Panc1 (cell line): ENCODE measurements at regions not wholly inside any gene's neighbourhood (a gene's known extent, or its start where the extent isn't known, plus 50 kb on each side); places are given as distances from the start of the nearest gene placed in this dataset.

Source experiments
- ATAC-seq: fragments of 200-7000 bp; cut with Tn5 transposase; 2 replicates; pipeline ENCODE4 v1.9.1; 2020; ENCODE audit warnings: mild to moderate bottlenecking, moderate library complexity
- BruUV-seq: library from RNA; stranded (reverse); fragments of 400-500 nt; replicated peaks from 2 replicates; lab custom pipeline; 2021; lab: Mats Ljungman, UMichigan
- CTCF ChIA-PET: fragments of 300-600 bp; sonication (Branson Sonifier 250); formaldehyde crosslinking; loops from one replicate; lab custom pipeline; 2022; ENCODE audit warnings: antibody characterized with exemption; lab: Charles Lee
- POLR2A ChIA-PET: fragments of 300-600 bp; sonication (Branson Sonifier 250); formaldehyde crosslinking; loops from one replicate; lab custom pipeline; 2022; ENCODE audit warnings: antibody characterized with exemption; lab: Charles Lee
- DNase-seq: peaks from one replicate; pipeline ENCODE4 v3.0.0-alpha.2; 2010; ENCODE audit warnings: low read depth, low spot score
- H3K27ac ChIP-seq: 2 replicates; pipeline ENCODE4 v1.5.1; 2011; ENCODE audit warnings: mild to moderate bottlenecking, low read length, inconsistent platforms
- H3K27me3 ChIP-seq: fragments of 200-500 bp; sonication (Bioruptor generic); 2 replicates; pipeline ENCODE4 v1.6.0; 2014; ENCODE audit warnings: low read length, inconsistent platforms; ENCODE audit not compliant: control insufficient read depth, insufficient read depth
- H3K36me3 ChIP-seq: fragments of 200-500 bp; sonication (Bioruptor generic); 2 replicates; pipeline ENCODE4 v1.5.1; 2014; ENCODE audit warnings: inconsistent platforms, mild to moderate bottlenecking, low read length, moderate library complexity; ENCODE audit not compliant: control insufficient read depth, insufficient read depth
- H3K4me1 ChIP-seq: 2 replicates; pipeline ENCODE4 v1.5.1; 2011; ENCODE audit warnings: inconsistent platforms, mild to moderate bottlenecking, low read length, moderate library complexity; ENCODE audit not compliant: control insufficient read depth, insufficient read depth
- H3K4me3 ChIP-seq, 2 experiments: 2 replicates each; pipeline ENCODE4 v1.5.1; 2011 to 2012; ENCODE audit warnings: low read depth in 2 of 2, low read length in 2 of 2, mild to moderate bottlenecking in 2 of 2, inconsistent platforms in 1 of 2, moderate library complexity in 1 of 2
- H3K9me3 ChIP-seq: fragments of 200-500 bp; sonication (Bioruptor generic); 2 replicates; pipeline ENCODE4 v1.5.1; 2014; ENCODE audit warnings: low read depth, mild to moderate bottlenecking, inconsistent platforms, low read length, moderate library complexity; ENCODE audit not compliant: control insufficient read depth, insufficient read depth
- POLR2AphosphoS5 ChIP-seq: IDR thresholded peaks from 2 replicates; pipeline ENCODE4 v1.6.1; 2012; ENCODE audit warnings: mild to moderate bottlenecking, low read depth, low read length, moderate library complexity
- SIN3A ChIP-seq: IDR thresholded peaks from 2 replicates; pipeline ENCODE4 v1.6.1; 2012; ENCODE audit warnings: low read depth, mild to moderate bottlenecking, low read length, moderate library complexity, borderline replicate concordance; ENCODE audit not compliant: insufficient read depth
- TCF7L2 ChIP-seq: IDR thresholded peaks from 2 replicates; pipeline ENCODE4 v1.6.1; 2011; ENCODE audit warnings: mild to moderate bottlenecking, low read depth, low read length, inconsistent platforms
- in situ Hi-C: cut with HindIII; loops from 2 replicates; pipeline ENCODE4 v1.10.0; 2016; ENCODE audit warnings: low sequenced_read_pairs, low pct_unique_long_range_greater_than_20kb
- intact Hi-C: fragments of 100-400 bp; cut with micrococcal nuclease; formaldehyde crosslinking; loops from one replicate; pipeline ENCODE4 v1.10.0; 2022; ENCODE audit not compliant: unreplicated experiment
- TF ChIP-seq, protein P1 (sequence below), 2 experiments: IDR thresholded peaks; 2 replicates each; pipeline ENCODE4 v1.6.1; 2011 to 2012; ENCODE audit warnings: low read depth in 2 of 2, control low read depth in 1 of 2, low read length in 1 of 2, mild to moderate bottlenecking in 1 of 2, moderate library complexity in 1 of 2; ENCODE audit not compliant: insufficient read depth in 1 of 2
- TF ChIP-seq, protein P2 (sequence below): fragments of 450-650 bp; IDR thresholded peaks from 2 replicates; pipeline ENCODE4 v1.5.1; 2017; ENCODE audit warnings: mild to moderate bottlenecking

DNA sequence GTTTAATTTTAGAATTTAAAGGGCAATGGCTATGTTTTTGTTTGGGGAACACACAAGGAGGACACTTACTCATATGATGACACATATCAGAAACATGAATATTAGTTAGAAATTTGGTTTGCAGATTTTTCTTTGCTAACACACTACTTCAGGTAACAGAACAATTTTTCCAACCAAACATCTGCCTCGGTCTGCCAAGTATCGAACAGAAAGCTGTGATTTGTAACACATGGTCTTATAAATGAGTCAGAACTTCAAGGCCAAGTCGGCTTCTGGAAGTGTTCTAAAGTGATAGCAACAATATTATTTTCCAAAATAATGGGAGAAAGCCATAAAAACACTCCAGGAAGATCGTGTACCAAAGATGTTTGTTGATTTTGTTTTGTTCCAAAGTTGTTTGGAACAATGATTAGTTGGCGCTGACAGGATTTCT is 75.9 kb upstream of the PMFBP1 start:
- no peaks in the 10 kb centered on the region for H3K36me3 ChIP-seq
- DNase-seq (no peak), ATAC-seq (no peak)
- in situ Hi-C loops, result no loop called here
- ChIA-PET CTCF (no interaction called here), POLR2A (no interaction called here)
- no peak overlapping the region for H3K4me3 ChIP-seq
- H3K9me3 ChIP-seq, result no peaks in the 10 kb centered on the region
- no peaks in the 10 kb centered on the region for H3K27me3 ChIP-seq
- no peaks in the 10 kb centered on the region for H3K4me1 ChIP-seq
- no TSS peak for BruUV-seq
- intact Hi-C loops, result no loop called here
- no peak overlapping the region for H3K27ac ChIP-seq
- TF ChIP-seq POLR2AphosphoS5, result no peak
- TF ChIP-seq, protein P1, sequence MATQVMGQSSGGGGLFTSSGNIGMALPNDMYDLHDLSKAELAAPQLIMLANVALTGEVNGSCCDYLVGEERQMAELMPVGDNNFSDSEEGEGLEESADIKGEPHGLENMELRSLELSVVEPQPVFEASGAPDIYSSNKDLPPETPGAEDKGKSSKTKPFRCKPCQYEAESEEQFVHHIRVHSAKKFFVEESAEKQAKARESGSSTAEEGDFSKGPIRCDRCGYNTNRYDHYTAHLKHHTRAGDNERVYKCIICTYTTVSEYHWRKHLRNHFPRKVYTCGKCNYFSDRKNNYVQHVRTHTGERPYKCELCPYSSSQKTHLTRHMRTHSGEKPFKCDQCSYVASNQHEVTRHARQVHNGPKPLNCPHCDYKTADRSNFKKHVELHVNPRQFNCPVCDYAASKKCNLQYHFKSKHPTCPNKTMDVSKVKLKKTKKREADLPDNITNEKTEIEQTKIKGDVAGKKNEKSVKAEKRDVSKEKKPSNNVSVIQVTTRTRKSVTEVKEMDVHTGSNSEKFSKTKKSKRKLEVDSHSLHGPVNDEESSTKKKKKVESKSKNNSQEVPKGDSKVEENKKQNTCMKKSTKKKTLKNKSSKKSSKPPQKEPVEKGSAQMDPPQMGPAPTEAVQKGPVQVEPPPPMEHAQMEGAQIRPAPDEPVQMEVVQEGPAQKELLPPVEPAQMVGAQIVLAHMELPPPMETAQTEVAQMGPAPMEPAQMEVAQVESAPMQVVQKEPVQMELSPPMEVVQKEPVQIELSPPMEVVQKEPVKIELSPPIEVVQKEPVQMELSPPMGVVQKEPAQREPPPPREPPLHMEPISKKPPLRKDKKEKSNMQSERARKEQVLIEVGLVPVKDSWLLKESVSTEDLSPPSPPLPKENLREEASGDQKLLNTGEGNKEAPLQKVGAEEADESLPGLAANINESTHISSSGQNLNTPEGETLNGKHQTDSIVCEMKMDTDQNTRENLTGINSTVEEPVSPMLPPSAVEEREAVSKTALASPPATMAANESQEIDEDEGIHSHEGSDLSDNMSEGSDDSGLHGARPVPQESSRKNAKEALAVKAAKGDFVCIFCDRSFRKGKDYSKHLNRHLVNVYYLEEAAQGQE (IDR thresholded peaks at IDR 0.05; ENCODE audit: insufficient read depth in 1 of 2, low read depth in 2 of 2, low read length in 1 of 2), result no peak
- TF ChIP-seq TCF7L2, result no peak
- TF ChIP-seq, protein P2, sequence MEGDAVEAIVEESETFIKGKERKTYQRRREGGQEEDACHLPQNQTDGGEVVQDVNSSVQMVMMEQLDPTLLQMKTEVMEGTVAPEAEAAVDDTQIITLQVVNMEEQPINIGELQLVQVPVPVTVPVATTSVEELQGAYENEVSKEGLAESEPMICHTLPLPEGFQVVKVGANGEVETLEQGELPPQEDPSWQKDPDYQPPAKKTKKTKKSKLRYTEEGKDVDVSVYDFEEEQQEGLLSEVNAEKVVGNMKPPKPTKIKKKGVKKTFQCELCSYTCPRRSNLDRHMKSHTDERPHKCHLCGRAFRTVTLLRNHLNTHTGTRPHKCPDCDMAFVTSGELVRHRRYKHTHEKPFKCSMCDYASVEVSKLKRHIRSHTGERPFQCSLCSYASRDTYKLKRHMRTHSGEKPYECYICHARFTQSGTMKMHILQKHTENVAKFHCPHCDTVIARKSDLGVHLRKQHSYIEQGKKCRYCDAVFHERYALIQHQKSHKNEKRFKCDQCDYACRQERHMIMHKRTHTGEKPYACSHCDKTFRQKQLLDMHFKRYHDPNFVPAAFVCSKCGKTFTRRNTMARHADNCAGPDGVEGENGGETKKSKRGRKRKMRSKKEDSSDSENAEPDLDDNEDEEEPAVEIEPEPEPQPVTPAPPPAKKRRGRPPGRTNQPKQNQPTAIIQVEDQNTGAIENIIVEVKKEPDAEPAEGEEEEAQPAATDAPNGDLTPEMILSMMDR, result no peak
- no peak for TF ChIP-seq SIN3A

DNA sequence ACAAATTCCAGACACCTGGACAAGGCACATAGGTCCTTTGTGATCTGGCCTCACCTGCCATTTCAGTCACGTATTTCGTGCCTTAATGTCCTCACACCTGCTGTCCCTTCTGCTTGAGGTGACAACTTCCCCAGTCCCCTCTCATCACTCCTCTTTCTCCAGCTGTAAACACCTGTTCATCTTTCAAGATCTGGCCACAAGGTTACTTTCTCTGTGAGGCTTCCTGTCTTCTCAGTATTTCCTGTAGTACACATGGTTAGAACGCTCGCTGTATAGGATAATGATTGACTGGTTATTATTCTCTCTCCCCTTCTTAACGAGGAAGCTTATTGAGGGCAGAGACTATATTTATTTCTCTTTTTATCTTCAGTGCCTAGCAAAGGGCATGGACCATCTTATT is 74.5 kb upstream of the PMFBP1 start:
- CTCF ChIA-PET, result interaction anchor here (0.5 kb wide), 1 partner anchor 863 kb away, joined by 3 read pairs; no protein-coding TSS in a partner anchor
- no peak for ATAC-seq
- POLR2A ChIA-PET, result no interaction called here

More for the DNA sequence above, 74.5 kb upstream of the PMFBP1 start:
- Histone ChIP-seq H3K27me3 (no peaks in the 10 kb centered on the region), H3K36me3 (no peaks in the 10 kb centered on the region), H3K27ac (no peak overlapping the region), H3K4me3 (no peak overlapping the region), H3K4me1 (no peaks in the 10 kb centered on the region), H3K9me3 (no peaks in the 10 kb centered on the region)
- no peak for TF ChIP-seq POLR2AphosphoS5
- TF ChIP-seq, protein P2, result no peak
- TF ChIP-seq, protein P1 (IDR thresholded peaks at IDR 0.05; ENCODE audit: insufficient read depth in 1 of 2, low read depth in 2 of 2, low read length in 1 of 2), result no peak
- no peak for TF ChIP-seq SIN3A
- no peak for TF ChIP-seq TCF7L2
- intact Hi-C loops, result no loop called here
- no TSS peak for BruUV-seq
- no peak for DNase-seq
- in situ Hi-C loops, result no loop called here
